Thoracic aorta (tissue), 2 donors: ENCODE measurements at regions not wholly inside any gene's neighbourhood (a gene's known extent, or its start where the extent isn't known, plus 50 kb on each side); places are given as distances from the start of the nearest gene placed in this dataset.
"Not testable (repeated sequence)": the region's sequence is repeated elsewhere in the genome, so short reads cannot be mapped to it uniquely, and the experiment has no call there.

Experiments
- ATAC-seq: fragments of 150-250 bp; one replicate; pipeline ENCODE4 v1.8.0; 2017; ENCODE audit warnings: low read depth; ENCODE audit not compliant: insufficient number of reproducible peaks, low FRiP score
- DNase-seq: peaks from one replicate; pipeline ENCODE4 v3.0.0-alpha.2; 2020; ENCODE audit warnings: low spot score
- H3K27ac ChIP-seq, 2 donors: fragments of 200-600 bp; sonication (generic); 1 replicate in 1 of 2; 2 replicates in 1 of 2; pipeline ENCODE4 v1.5.1; 2016; ENCODE audit warnings: mild to moderate bottlenecking in 2 of 2, moderate library complexity in 2 of 2
- H3K27me3 ChIP-seq: fragments of 200-600 bp; sonication (generic); replicated peaks from 2 replicates; pipeline ENCODE4 v1.6.0; 2016; ENCODE audit warnings: mild to moderate bottlenecking; ENCODE audit not compliant: insufficient read depth
- H3K36me3 ChIP-seq: fragments of 200-600 bp; sonication (generic); one replicate; pipeline ENCODE4 v1.5.1; 2016
- H3K4me1 ChIP-seq, 2 donors: fragments of 200-600 bp; sonication (generic); 1 replicate in 1 of 2; 2 replicates in 1 of 2; pipeline versions ENCODE4 v1.5.1 to v1.6.0; 2016; ENCODE audit warnings: low read depth in 2 of 2, mild to moderate bottlenecking in 1 of 2; ENCODE audit not compliant: control insufficient read depth in 1 of 2
- H3K4me3 ChIP-seq: fragments of 200-600 bp; sonication (generic); 2 replicates; pipeline ENCODE4 v1.5.1; 2016; ENCODE audit warnings: mild to moderate bottlenecking
- H3K9me3 ChIP-seq: fragments of 200-600 bp; sonication (generic); 2 replicates; pipeline ENCODE4 v1.5.1; 2016
- CTCF ChIP-seq: fragments of 200-600 bp; sonication (generic); IDR thresholded peaks from one replicate; pipeline ENCODE4 v1.5.1; 2019; ENCODE audit warnings: antibody characterized with exemption

GRCh38 chr19:22527554-22527953 lies 105.4 kb upstream of the ZNF98 start:
- Histone ChIP-seq H3K27me3 (no peaks in the 10 kb centered on the region), H3K27ac (peak overlapping the region in 1 of 2 donors; percentile 83), H3K36me3 (no peaks in the 10 kb centered on the region), H3K4me3 (peak overlapping the region; percentile 63), H3K4me1 (peaks cover 24 to 25% of the 10 kb centered on the region in 2 donors), H3K9me3 (no peaks in the 10 kb centered on the region)
- no peak for DNase-seq
- ATAC-seq = no peak
- no peak for TF ChIP-seq CTCF

- no peak for TF ChIP-seq CTCF
- peak overlapping the region; percentile 12 to 83 for H3K27ac ChIP-seq
- H3K4me1 ChIP-seq = peaks cover 22 to 24% of the 10 kb centered on the region in 2 donors
- H3K27me3 ChIP-seq = no peaks in the 10 kb centered on the region
- DNase-seq = no peak
- ATAC-seq = no peak
- H3K9me3 ChIP-seq = no peaks in the 10 kb centered on the region
- H3K36me3 ChIP-seq = no peaks in the 10 kb centered on the region
- peak overlapping the region; percentile 63 for H3K4me3 ChIP-seq
Measured at GRCh38 chr19:22526661-22527272, 104.6 kb upstream of the ZNF98 start.

DNA sequence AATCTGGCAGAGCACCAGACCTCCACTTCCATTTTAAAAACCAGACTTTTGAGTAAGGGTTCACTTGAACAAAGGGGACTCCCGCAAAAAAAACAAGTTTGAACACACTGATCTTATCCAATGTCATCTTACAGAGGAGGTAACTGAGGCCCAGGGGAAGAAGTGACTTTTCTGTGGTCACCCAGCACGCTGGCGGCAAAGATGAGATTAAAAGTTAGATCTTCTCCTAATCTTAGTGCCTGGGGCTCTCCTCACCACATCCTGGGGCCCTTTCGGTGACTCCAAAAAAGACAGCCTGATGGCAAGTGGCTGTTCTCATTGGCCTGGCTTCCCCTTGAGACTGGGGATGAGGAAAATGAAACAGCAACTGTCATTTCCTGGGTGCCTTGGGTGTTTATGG lies 101.8 kb upstream of the ZNF98 start:
- no peak for ATAC-seq
- no peak for TF ChIP-seq CTCF
- Histone ChIP-seq H3K9me3 (no peaks in the 10 kb centered on the region), H3K36me3 (no peaks in the 10 kb centered on the region), H3K4me1 (peaks cover 12 to 19% of the 10 kb centered on the region in 2 donors), H3K27ac (no peak overlapping the region), H3K4me3 (no peak overlapping the region), H3K27me3 (no peaks in the 10 kb centered on the region)
- no peak for DNase-seq

- not testable (repeated sequence) for H3K4me3 ChIP-seq, H3K36me3 ChIP-seq, DNase-seq, H3K9me3 ChIP-seq, H3K27ac ChIP-seq, H3K4me1 ChIP-seq, ATAC-seq, H3K27me3 ChIP-seq
Measured at GRCh38 chr19:22519562-22519961, 97.4 kb upstream of the ZNF98 start.

GRCh38 chr19:22519152-22519551 lies 97.0 kb upstream of the ZNF98 start:
- Histone ChIP-seq H3K9me3 (no peaks in the 10 kb centered on the region), H3K36me3 (no peaks in the 10 kb centered on the region), H3K27me3 (no peaks in the 10 kb centered on the region), H3K27ac (no peak overlapping the region), H3K4me1 (no peaks in the 10 kb centered on the region), H3K4me3 (no peak overlapping the region)
- TF ChIP-seq CTCF = no peak
- DNase-seq (no peak), ATAC-seq (no peak)
